Testis (tissue), 2 donors: ENCODE measurements at regions not wholly inside any gene's neighbourhood (a gene's known extent, or its start where the extent isn't known, plus 50 kb on each side); places are given as distances from the start of the nearest gene placed in this dataset.
A peak's percentile ranks its signal among the peaks of the same experiment; 100 is the strongest.

ENCODE experiments used
- DNase-seq: peaks from one replicate; pipeline ENCODE4 v3.0.0-alpha.2; 2019
- H3K27ac ChIP-seq, 2 donors: fragments of 200-600 bp; sonication (generic); one replicate each; pipeline ENCODE4 v1.5.1; 2019
- H3K27me3 ChIP-seq: fragments of 200-600 bp; sonication (generic); one replicate; pipeline ENCODE4 v1.5.1; 2019
- H3K36me3 ChIP-seq: fragments of 200-600 bp; sonication (generic); one replicate; pipeline ENCODE4 v1.5.1; 2017; ENCODE audit warnings: low read depth; ENCODE audit errors: missing control alignments
- H3K4me1 ChIP-seq: fragments of 200-600 bp; sonication (generic); one replicate; pipeline ENCODE4 v1.5.1; 2019
- H3K4me3 ChIP-seq, 2 donors: fragments of 200-600 bp; sonication (generic); one replicate each; pipeline ENCODE4 v1.5.1; 2017 to 2019
- H3K9me3 ChIP-seq: fragments of 200-600 bp; sonication (generic); one replicate; pipeline ENCODE4 v1.5.1; 2017
- POLR2A ChIP-seq: fragments of 450-650 bp; IDR thresholded peaks from one replicate; pipeline ENCODE4 v1.6.1; 2017; ENCODE audit warnings: antibody characterized with exemption, mild to moderate bottlenecking, moderate library complexity
- WGBS, 2 donors: methylation state at CpG; one replicate each; pipeline ENCODE4 v1.1.5; 2018; 5-methylcytosine and 5-hydroxymethylcytosine counted together
- intact Hi-C: fragments of 100-400 bp; cut with DNase I; formaldehyde crosslinking; loops from one replicate; pipeline ENCODE4 v1.15.1; 2023; ENCODE audit warnings: low total_unique reads
- TF ChIP-seq, protein P1 (sequence below), 3 experiments: fragments of 450-650 bp in 2 of 3; fragments of 200-600 bp in 1 of 3; sonication (generic) in 1 of 3; IDR thresholded peaks; one replicate each; pipeline ENCODE4 v1.5.1; 2016 to 2019; ENCODE audit warnings: antibody characterized with exemption in 3 of 3, mild to moderate bottlenecking in 2 of 3, moderate library complexity in 1 of 3

- H3K4me1 ChIP-seq = peaks cover 10% of the 10 kb centered on the region
- intact Hi-C loops = no loop called here
- no peak for TF ChIP-seq POLR2A
- TF ChIP-seq, protein P1, sequence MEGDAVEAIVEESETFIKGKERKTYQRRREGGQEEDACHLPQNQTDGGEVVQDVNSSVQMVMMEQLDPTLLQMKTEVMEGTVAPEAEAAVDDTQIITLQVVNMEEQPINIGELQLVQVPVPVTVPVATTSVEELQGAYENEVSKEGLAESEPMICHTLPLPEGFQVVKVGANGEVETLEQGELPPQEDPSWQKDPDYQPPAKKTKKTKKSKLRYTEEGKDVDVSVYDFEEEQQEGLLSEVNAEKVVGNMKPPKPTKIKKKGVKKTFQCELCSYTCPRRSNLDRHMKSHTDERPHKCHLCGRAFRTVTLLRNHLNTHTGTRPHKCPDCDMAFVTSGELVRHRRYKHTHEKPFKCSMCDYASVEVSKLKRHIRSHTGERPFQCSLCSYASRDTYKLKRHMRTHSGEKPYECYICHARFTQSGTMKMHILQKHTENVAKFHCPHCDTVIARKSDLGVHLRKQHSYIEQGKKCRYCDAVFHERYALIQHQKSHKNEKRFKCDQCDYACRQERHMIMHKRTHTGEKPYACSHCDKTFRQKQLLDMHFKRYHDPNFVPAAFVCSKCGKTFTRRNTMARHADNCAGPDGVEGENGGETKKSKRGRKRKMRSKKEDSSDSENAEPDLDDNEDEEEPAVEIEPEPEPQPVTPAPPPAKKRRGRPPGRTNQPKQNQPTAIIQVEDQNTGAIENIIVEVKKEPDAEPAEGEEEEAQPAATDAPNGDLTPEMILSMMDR (IDR thresholded peaks at IDR 0.05) = no peak
Observed at GRCh38 chr2:204110751-204111516, 174.4 kb downstream of the ICOS start.

GRCh38 chr2:204112084-204112770 is 175.7 kb downstream of the ICOS start:
- H3K9me3 ChIP-seq = no peaks in the 10 kb centered on the region
- no peaks in the 10 kb centered on the region for H3K27me3 ChIP-seq
- no peaks in the 10 kb centered on the region for H3K36me3 ChIP-seq
- H3K4me3 ChIP-seq = no peak overlapping the region
- no peak overlapping the region for H3K27ac ChIP-seq
- no peak for TF ChIP-seq POLR2A
- TF ChIP-seq, protein P1 (IDR thresholded peaks at IDR 0.05) = no peak
- peaks cover 10% of the 10 kb centered on the region for H3K4me1 ChIP-seq
- intact Hi-C loops = no loop called here
- WGBS, 2 donors = 78 to 81% methylated on average over 6 of the region's 6 CpGs
- DNase-seq = no peak

More at GRCh38 chr2:204110751-204111516, 174.4 kb downstream of the ICOS start:
- H3K36me3 ChIP-seq = no peaks in the 10 kb centered on the region
- no peak for DNase-seq
- no peak overlapping the region for H3K4me3 ChIP-seq
- no peaks in the 10 kb centered on the region for H3K27me3 ChIP-seq
- peak overlapping the region in 1 of 2 donors; percentile 22 for H3K27ac ChIP-seq
- no peaks in the 10 kb centered on the region for H3K9me3 ChIP-seq
- WGBS, 2 donors = 59 to 63% methylated on average over 5 of the region's 5 CpGs

DNA sequence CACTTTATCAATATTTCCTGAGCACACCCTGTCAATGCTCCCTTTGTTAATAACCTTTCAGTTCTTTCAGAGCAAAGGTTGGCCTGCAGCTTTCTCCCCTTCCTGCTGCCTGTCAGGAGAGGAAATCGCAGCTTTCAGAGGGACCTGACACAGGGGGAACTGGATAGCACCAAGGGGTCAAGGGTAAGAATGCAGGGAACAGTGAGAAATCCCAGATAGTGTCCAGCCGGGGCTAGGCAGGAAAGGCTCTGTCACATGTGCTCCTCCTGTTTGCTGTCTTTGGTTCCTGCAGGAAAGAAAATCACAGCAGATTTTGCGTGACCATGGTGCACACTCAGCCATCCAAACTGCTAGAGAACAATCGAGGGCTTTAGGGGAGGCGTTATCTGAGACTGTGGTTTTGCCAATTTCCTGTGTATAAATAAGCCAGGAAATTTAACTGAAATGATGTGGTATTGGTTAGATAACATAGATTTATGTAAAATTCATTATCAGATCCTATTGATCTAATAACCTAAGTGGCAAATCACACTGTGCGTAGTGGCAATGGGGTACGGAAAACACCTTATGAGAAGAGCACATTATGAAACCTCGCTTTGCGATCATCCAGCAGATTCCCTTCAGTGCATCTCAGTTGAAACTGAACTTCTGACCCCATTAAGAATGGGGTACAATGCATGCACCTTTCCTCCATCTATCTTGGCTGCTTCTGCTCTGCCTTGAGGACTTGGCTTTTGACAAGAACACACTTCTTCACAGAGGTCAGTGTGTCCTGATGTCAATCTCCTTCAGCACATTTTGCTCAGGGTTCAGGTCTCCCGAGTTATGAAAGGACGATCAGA is 178.0 kb downstream of the ICOS start:
- WGBS, 2 donors = 62 to 72% methylated on average over 11 of the region's 11 CpGs
- peaks cover 10% of the 10 kb centered on the region for H3K4me1 ChIP-seq
- no peak overlapping the region for H3K4me3 ChIP-seq
- no peak for DNase-seq
- TF ChIP-seq, protein P1 (IDR thresholded peaks at IDR 0.05) = no peak
- TF ChIP-seq POLR2A = no peak
- no peak overlapping the region for H3K27ac ChIP-seq
- no peaks in the 10 kb centered on the region for H3K27me3 ChIP-seq
- no peaks in the 10 kb centered on the region for H3K36me3 ChIP-seq
- intact Hi-C loops = no loop called here
- no peaks in the 10 kb centered on the region for H3K9me3 ChIP-seq

GRCh38 chr2:204115137-204116056 is 178.8 kb downstream of the ICOS start:
- Histone ChIP-seq H3K9me3 (no peaks in the 10 kb centered on the region), H3K27ac (no peak overlapping the region), H3K4me3 (no peak overlapping the region), H3K27me3 (no peaks in the 10 kb centered on the region), H3K36me3 (no peaks in the 10 kb centered on the region), H3K4me1 (peaks cover 3% of the 10 kb centered on the region)
- intact Hi-C loops = no loop called here
- 80 to 84% methylated on average over 5 of the region's 5 CpGs for WGBS, 2 donors
- no peak for TF ChIP-seq POLR2A
- TF ChIP-seq, protein P1 (IDR thresholded peaks at IDR 0.05) = no peak
- DNase-seq = no peak
